Sigmoid colon (tissue), 6 donors: ENCODE measurements at regions not wholly inside any gene's neighbourhood (a gene's known extent, or its start where the extent isn't known, plus 50 kb on each side); places are given as distances from the start of the nearest gene placed in this dataset.

Source experiments
- DNase-seq: peaks from one replicate; pipeline ENCODE4 v3.0.0-alpha.2; 2019
- H3K27ac ChIP-seq, 4 donors: fragments of 200-600 bp; sonication (generic); one replicate each; pipeline ENCODE4 v1.5.1; 2016 to 2019; ENCODE audit warnings: mild to moderate bottlenecking in 1 of 4
- H3K27me3 ChIP-seq, 3 donors: fragments of 200-600 bp; sonication (generic); one replicate each; pipeline ENCODE4 v1.5.1; 2019; ENCODE audit warnings: mild to moderate bottlenecking in 1 of 3
- H3K36me3 ChIP-seq, 4 donors: fragments of 200-600 bp; sonication (generic); one replicate each; pipeline ENCODE4 v1.5.1; 2016 to 2019
- H3K4me1 ChIP-seq, 4 donors: fragments of 200-600 bp; sonication (generic); one replicate each; pipeline ENCODE4 v1.5.1; 2017 to 2019
- H3K4me3 ChIP-seq, 4 donors: fragments of 200-600 bp; sonication (generic); one replicate each; pipeline ENCODE4 v1.5.1; 2017 to 2019; ENCODE audit warnings: mild to moderate bottlenecking in 2 of 4, moderate library complexity in 1 of 4
- H3K9me3 ChIP-seq, 4 donors: fragments of 200-600 bp in 3 of 4; sonication (generic) in 3 of 4; one replicate each; pipeline versions ENCODE4 v1.5.1 to v1.6.1; 2013 to 2019
- EP300 ChIP-seq, 4 donors: sonication (generic); formaldehyde crosslinking; IDR thresholded peaks; one replicate each; pipeline ENCODE4 v1.6.1; 2017; ENCODE audit warnings: antibody characterized with exemption in 4 of 4
- POLR2A ChIP-seq, 2 donors: fragments of 450-650 bp; IDR thresholded peaks; one replicate each; pipeline ENCODE4 v1.6.1; 2016; ENCODE audit warnings: antibody characterized with exemption in 2 of 2, mild to moderate bottlenecking in 2 of 2, moderate library complexity in 2 of 2
- POLR2AphosphoS5 ChIP-seq, 4 donors: sonication (generic); formaldehyde crosslinking; IDR thresholded peaks; one replicate each; pipeline ENCODE4 v1.6.1; 2017; ENCODE audit warnings: antibody characterized with exemption in 4 of 4
- WGBS, 2 donors: extraction: QIAGEN DNeasy Blood & Tissue Kit; methylation state at CpG; one replicate each; pipeline ENCODE4 v1.1.7; 2013; 5-methylcytosine and 5-hydroxymethylcytosine counted together
- intact Hi-C: fragments of 100-400 bp; cut with DNase I; formaldehyde crosslinking; loops from one replicate; pipeline ENCODE4 v1.15.1; 2023
- TF ChIP-seq, protein P1 (sequence below), 4 experiments: fragments of 450-650 bp in 3 of 4; fragments of 200-600 bp in 1 of 4; IDR thresholded peaks; one replicate each; pipeline ENCODE4 v1.5.1; 2016 to 2019; ENCODE audit warnings: antibody characterized with exemption in 4 of 4, mild to moderate bottlenecking in 3 of 4, moderate library complexity in 2 of 4
- donor health status: healthy with polysubstance abuse.
- donor health status: healthy.

- Histone ChIP-seq H3K36me3 (no peaks in the 10 kb centered on the region), H3K27ac (no peak overlapping the region), H3K4me3 (no peak overlapping the region), H3K4me1 (peaks cover 0 to 5% (median 0%) of the 10 kb centered on the region in 4 donors), H3K27me3 (peaks cover 0 to 6% (median 0%) of the 10 kb centered on the region in 3 donors), H3K9me3 (no peaks in the 10 kb centered on the region)
- no peak for DNase-seq
- intact Hi-C loops = no loop called here
- no peak for TF ChIP-seq EP300 (IDR thresholded peaks at IDR 0.05)
- TF ChIP-seq POLR2AphosphoS5 (IDR thresholded peaks at IDR 0.05) = no peak
- no peak for TF ChIP-seq POLR2A (IDR thresholded peaks at IDR 0.05)
- TF ChIP-seq, protein P1, sequence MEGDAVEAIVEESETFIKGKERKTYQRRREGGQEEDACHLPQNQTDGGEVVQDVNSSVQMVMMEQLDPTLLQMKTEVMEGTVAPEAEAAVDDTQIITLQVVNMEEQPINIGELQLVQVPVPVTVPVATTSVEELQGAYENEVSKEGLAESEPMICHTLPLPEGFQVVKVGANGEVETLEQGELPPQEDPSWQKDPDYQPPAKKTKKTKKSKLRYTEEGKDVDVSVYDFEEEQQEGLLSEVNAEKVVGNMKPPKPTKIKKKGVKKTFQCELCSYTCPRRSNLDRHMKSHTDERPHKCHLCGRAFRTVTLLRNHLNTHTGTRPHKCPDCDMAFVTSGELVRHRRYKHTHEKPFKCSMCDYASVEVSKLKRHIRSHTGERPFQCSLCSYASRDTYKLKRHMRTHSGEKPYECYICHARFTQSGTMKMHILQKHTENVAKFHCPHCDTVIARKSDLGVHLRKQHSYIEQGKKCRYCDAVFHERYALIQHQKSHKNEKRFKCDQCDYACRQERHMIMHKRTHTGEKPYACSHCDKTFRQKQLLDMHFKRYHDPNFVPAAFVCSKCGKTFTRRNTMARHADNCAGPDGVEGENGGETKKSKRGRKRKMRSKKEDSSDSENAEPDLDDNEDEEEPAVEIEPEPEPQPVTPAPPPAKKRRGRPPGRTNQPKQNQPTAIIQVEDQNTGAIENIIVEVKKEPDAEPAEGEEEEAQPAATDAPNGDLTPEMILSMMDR (IDR thresholded peaks at IDR 0.05) = no peak
- WGBS, 2 donors = 94 to 97% methylated on average over 2 of the region's 2 CpGs
Measured at GRCh38 chr7:152905949-152906348, 146.4 kb downstream of the ACTR3B start.

DNA sequence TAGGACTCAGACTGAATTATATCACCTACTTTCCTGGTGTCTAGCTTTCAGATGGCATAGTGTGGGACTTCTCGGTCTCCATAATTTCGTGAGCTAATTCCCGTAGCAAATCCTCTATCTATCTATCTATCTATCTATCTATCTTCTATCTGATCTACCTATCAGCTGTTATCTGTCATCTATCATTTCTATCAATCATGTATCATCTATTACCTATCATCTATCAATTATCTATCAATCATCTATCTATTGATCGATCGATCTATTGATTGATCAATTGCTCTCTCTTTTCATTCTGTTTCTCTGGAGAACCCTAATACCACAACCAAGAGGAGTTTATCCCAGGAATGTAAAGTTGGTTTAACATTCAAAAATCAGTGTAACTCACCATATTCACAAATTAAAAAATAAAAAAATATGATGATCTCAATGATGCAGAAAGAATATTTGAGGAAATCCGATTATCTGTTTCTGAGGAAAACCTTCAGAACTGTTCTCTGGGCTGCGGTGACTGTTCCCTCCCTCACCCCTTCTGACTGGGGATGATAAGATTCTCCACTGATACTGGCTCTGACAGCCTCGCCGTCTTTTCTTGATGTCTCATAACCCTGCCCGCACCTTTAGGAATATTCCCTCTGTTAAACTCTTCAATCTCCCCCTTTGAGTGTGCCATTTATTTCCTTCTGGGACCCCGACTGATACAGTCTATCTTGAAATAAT lies 147.7 kb downstream of the ACTR3B start:
- Histone ChIP-seq H3K36me3 (no peaks in the 10 kb centered on the region), H3K9me3 (no peaks in the 10 kb centered on the region), H3K4me1 (no peaks in the 10 kb centered on the region), H3K4me3 (no peak overlapping the region), H3K27ac (no peak overlapping the region), H3K27me3 (peaks cover 0 to 10% (median 0%) of the 10 kb centered on the region in 3 donors)
- TF ChIP-seq EP300 (IDR thresholded peaks at IDR 0.05) (no peak), POLR2A (IDR thresholded peaks at IDR 0.05) (no peak), POLR2AphosphoS5 (IDR thresholded peaks at IDR 0.05) (no peak)
- TF ChIP-seq, protein P1 (IDR thresholded peaks at IDR 0.05) = no peak
- intact Hi-C loops = no loop called here
- 89 to 93% methylated on average over 11 of the region's 11 CpGs for WGBS, 2 donors
- no peak for DNase-seq

GRCh38 chr7:152909280-152909679 lies 149.7 kb downstream of the ACTR3B start:
- 81 to 95% methylated on average over 6 of the region's 6 CpGs for WGBS, 2 donors
- Histone ChIP-seq H3K4me3 (no peak overlapping the region), H3K27ac (no peak overlapping the region), H3K9me3 (no peaks in the 10 kb centered on the region), H3K4me1 (no peaks in the 10 kb centered on the region), H3K36me3 (no peaks in the 10 kb centered on the region), H3K27me3 (peaks cover 0 to 10% (median 0%) of the 10 kb centered on the region in 3 donors)
- intact Hi-C loops = no loop called here
- TF ChIP-seq, protein P1 (IDR thresholded peaks at IDR 0.05) = no peak
- TF ChIP-seq POLR2AphosphoS5 (IDR thresholded peaks at IDR 0.05) = no peak
- TF ChIP-seq EP300 (IDR thresholded peaks at IDR 0.05) = no peak
- TF ChIP-seq POLR2A (IDR thresholded peaks at IDR 0.05) = no peak
- DNase-seq = no peak

GRCh38 chr7:152909683-152910544 lies 150.4 kb downstream of the ACTR3B start:
- no peak overlapping the region for H3K4me3 ChIP-seq
- intact Hi-C loops = no loop called here
- H3K9me3 ChIP-seq = no peaks in the 10 kb centered on the region
- TF ChIP-seq EP300 (IDR thresholded peaks at IDR 0.05) (no peak), POLR2AphosphoS5 (IDR thresholded peaks at IDR 0.05) (no peak), POLR2A (IDR thresholded peaks at IDR 0.05) (no peak)
- TF ChIP-seq, protein P1 (IDR thresholded peaks at IDR 0.05) = no peak
- WGBS, 2 donors = 60 to 66% methylated on average over 12 of the region's 12 CpGs
- H3K36me3 ChIP-seq = no peaks in the 10 kb centered on the region
- peaks cover 0 to 10% (median 0%) of the 10 kb centered on the region in 3 donors for H3K27me3 ChIP-seq
- H3K27ac ChIP-seq = no peak overlapping the region
- H3K4me1 ChIP-seq = no peaks in the 10 kb centered on the region
- no peak for DNase-seq
